Stimulated activated CD4-positive, alpha-beta T cell treated with anti-CD3 and anti-CD28 coated beads, Interleukin-15, amount 100 ng/mL, for 1 hour (primary cell): ENCODE measurements at regions not wholly inside any gene's neighbourhood (a gene's known extent, or its start where the extent isn't known, plus 50 kb on each side); places are given as distances from the start of the nearest gene placed in this dataset.
"Not testable (repeated sequence)": the region's sequence is repeated elsewhere in the genome, so short reads cannot be mapped to it uniquely, and the experiment has no call there.

Source experiments
- DNase-seq, 2 donors: peaks; one replicate each; pipeline ENCODE4 v3.0.0-alpha.2; 2020; ENCODE audit warnings: low read depth in 1 of 2, low spot score in 1 of 2

- DNase-seq: not testable (repeated sequence)
These were observed 95.6 kb downstream of the GPX5 start for GRCh38 chr6:28621268-28621667.

GRCh38 chr6:28623242-28623641, 97.6 kb downstream of the GPX5 start:
- DNase-seq: not testable (repeated sequence)

GRCh38 chr6:28626386-28626785, 100.7 kb downstream of the GPX5 start:
- not testable (repeated sequence) for DNase-seq

GRCh38 chr6:28632326-28632851, 106.7 kb downstream of the GPX5 start:
- no peak for DNase-seq

- no peak for DNase-seq
These were observed 107.9 kb downstream of the GPX5 start for GRCh38 chr6:28633445-28634215.

GRCh38 chr6:28634411-28634760, 108.7 kb downstream of the GPX5 start:
- no peak for DNase-seq

GRCh38 chr6:28634761-28635546, 109.3 kb downstream of the GPX5 start:
- no peak for DNase-seq

- DNase-seq: no peak
These were observed 110.0 kb downstream of the GPX5 start for GRCh38 chr6:28635547-28636158.

- DNase-seq: no peak
These were observed 113.2 kb downstream of the GPX5 start for GRCh38 chr6:28638787-28639430.

- not testable (repeated sequence) for DNase-seq
These were observed 114.0 kb downstream of the GPX5 start for GRCh38 chr6:28639445-28640290.

GRCh38 chr6:28643017-28643740, 117.5 kb downstream of the GPX5 start:
- peak in 1 of 2 donors; percentile 14 for DNase-seq

GRCh38 chr6:28646650-28647049, 121.0 kb downstream of the GPX5 start:
- DNase-seq: no peak

GRCh38 chr6:28648035-28648877, 122.6 kb downstream of the GPX5 start:
- DNase-seq: peak in 1 of 2 donors; percentile 31

GRCh38 chr6:28648878-28649375, 123.2 kb downstream of the GPX5 start:
- no peak for DNase-seq

- no peak for DNase-seq
These were observed 125.5 kb downstream of the GPX5 start for GRCh38 chr6:28651161-28651560.

GRCh38 chr6:28653876-28654275, 128.2 kb downstream of the GPX5 start:
- no peak for DNase-seq

GRCh38 chr6:28655164-28655563, 129.5 kb downstream of the GPX5 start:
- no peak for DNase-seq

- DNase-seq: no peak
These were observed 131.0 kb downstream of the GPX5 start for GRCh38 chr6:28656715-28657114.

GRCh38 chr6:28657381-28657768, 131.7 kb downstream of the GPX5 start:
- DNase-seq: no peak
